Spleen (tissue), 7 donors: ENCODE measurements at regions not wholly inside any gene's neighbourhood (a gene's known extent, or its start where the extent isn't known, plus 50 kb on each side); places are given as distances from the start of the nearest gene placed in this dataset.

Source experiments
- POLR2A ChIP-seq, 3 donors: fragments of 450-650 bp; IDR thresholded peaks; one replicate each; pipeline ENCODE4 v1.5.1; 2017; ENCODE audit warnings: antibody characterized with exemption in 3 of 3, mild to moderate bottlenecking in 1 of 3
- TF ChIP-seq, protein P1 (sequence below), 11 experiments: fragments of 200-600 bp in 7 of 11; fragments of 450-650 bp in 4 of 11; sonication (generic) in 4 of 11; IDR thresholded peaks in 8 of 11; conservative IDR thresholded peaks in 3 of 11; 1 replicate in 7 of 11; 2 replicates in 4 of 11; pipeline versions ENCODE4 v1.4.0 to v1.8.0; 2016 to 2021; ENCODE audit warnings: antibody characterized with exemption in 11 of 11, inconsistent platforms in 4 of 11, mild to moderate bottlenecking in 1 of 11
- donor health status: DM: no; HTN: no; CAD: no; lungs with moderate emphysema.
- donor health status: DM: no; HTN: no; CAD: no.
- donor health status: DM: no; HTN: no; CAD: no.

DNA sequence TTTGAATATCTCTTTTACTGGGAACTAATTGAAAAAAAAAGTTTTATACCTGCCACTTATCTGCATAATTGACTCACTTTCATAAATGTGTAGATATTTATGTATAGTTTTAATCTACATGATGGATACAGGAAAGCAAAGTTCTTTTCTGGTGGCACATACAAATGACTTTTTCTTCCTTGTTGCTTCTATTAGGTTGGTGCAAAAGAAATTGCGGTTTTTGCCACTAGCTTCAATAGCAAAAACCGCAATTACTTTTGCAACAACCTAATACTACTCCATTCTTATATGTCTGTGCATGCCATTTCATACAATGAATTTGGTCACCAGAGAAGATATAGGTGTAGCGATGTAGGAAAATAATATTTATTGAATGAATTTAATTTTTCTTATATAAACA, 344.5 kb upstream of the PCDH20 start:
- TF ChIP-seq POLR2A (IDR thresholded peaks at IDR 0.05), result no peak
- TF ChIP-seq, protein P1, sequence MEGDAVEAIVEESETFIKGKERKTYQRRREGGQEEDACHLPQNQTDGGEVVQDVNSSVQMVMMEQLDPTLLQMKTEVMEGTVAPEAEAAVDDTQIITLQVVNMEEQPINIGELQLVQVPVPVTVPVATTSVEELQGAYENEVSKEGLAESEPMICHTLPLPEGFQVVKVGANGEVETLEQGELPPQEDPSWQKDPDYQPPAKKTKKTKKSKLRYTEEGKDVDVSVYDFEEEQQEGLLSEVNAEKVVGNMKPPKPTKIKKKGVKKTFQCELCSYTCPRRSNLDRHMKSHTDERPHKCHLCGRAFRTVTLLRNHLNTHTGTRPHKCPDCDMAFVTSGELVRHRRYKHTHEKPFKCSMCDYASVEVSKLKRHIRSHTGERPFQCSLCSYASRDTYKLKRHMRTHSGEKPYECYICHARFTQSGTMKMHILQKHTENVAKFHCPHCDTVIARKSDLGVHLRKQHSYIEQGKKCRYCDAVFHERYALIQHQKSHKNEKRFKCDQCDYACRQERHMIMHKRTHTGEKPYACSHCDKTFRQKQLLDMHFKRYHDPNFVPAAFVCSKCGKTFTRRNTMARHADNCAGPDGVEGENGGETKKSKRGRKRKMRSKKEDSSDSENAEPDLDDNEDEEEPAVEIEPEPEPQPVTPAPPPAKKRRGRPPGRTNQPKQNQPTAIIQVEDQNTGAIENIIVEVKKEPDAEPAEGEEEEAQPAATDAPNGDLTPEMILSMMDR (IDR thresholded peaks at IDR 0.05 in 8 of 11, conservative IDR thresholded peaks at IDR 0.05 in 3 of 11), result no peak
